Ovary (tissue), 7 donors: ENCODE measurements at regions not wholly inside any gene's neighbourhood (a gene's known extent, or its start where the extent isn't known, plus 50 kb on each side); places are given as distances from the start of the nearest gene placed in this dataset.

Experiments used
- DNase-seq, 5 donors: peaks; one replicate each; pipeline ENCODE4 v3.0.0-alpha.2; 2019 to 2020
- H3K27ac ChIP-seq, 2 donors: fragments of 200-600 bp; one replicate each; pipeline versions ENCODE4 v1.5.1 to v1.8.0; 2019 to 2022
- H3K27me3 ChIP-seq: fragments of 200-600 bp; one replicate; pipeline ENCODE4 v1.8.0; 2022
- H3K36me3 ChIP-seq: fragments of 200-600 bp; sonication (generic); one replicate; pipeline ENCODE4 v1.5.1; 2019
- H3K4me1 ChIP-seq: one replicate; pipeline ENCODE4 v1.8.1; 2013; ENCODE audit warnings: mild to moderate bottlenecking, moderate library complexity; ENCODE audit not compliant: insufficient read depth
- H3K4me3 ChIP-seq: fragments of 200-600 bp; sonication (generic); one replicate; pipeline ENCODE4 v1.5.1; 2017
- H3K9me3 ChIP-seq, 2 donors: fragments of 200-600 bp in 1 of 2; sonication (generic) in 1 of 2; one replicate each; pipeline versions ENCODE4 v1.5.1 to v1.8.1; 2013 to 2019; ENCODE audit warnings: mild to moderate bottlenecking in 1 of 2, moderate library complexity in 1 of 2
- EP300 ChIP-seq: sonication (generic); formaldehyde crosslinking; IDR thresholded peaks from one replicate; pipeline ENCODE4 v1.6.1; 2017; ENCODE audit warnings: antibody characterized with exemption
- POLR2A ChIP-seq: fragments of 450-650 bp; IDR thresholded peaks from one replicate; pipeline ENCODE4 v1.6.1; 2017; ENCODE audit warnings: antibody characterized with exemption, mild to moderate bottlenecking, moderate library complexity
- WGBS, 3 donors: extraction: QIAGEN DNeasy Blood & Tissue Kit in 1 of 3; methylation state at CpG; one replicate each; pipeline versions ENCODE4 v1.1.5 to v1.1.7; 2013 to 2017; 5-methylcytosine and 5-hydroxymethylcytosine counted together
- intact Hi-C, 4 donors: fragments of 100-400 bp; cut with DNase I; formaldehyde crosslinking; loops; one replicate each; pipeline versions ENCODE4 v1.11.0 to v1.15.1; 2022 to 2023
- TF ChIP-seq, protein P1 (sequence below), 3 donors: fragments of 450-650 bp in 2 of 3; fragments of 200-600 bp in 1 of 3; IDR thresholded peaks; one replicate each; pipeline versions ENCODE4 v1.5.1 to v1.8.0; 2016 to 2022; ENCODE audit warnings: antibody characterized with exemption in 3 of 3, mild to moderate bottlenecking in 1 of 3
- donor health status: DM: no; HTN: no; CAD: no; lungs with moderate emphysema.
- donor health status: DM: no; HTN: no; CAD: no.
- donor health status: Bipolar disorder and iron deficiency.
- donor health status: DM: no; HTN: no; CAD: no.
- donor health status: DM: yes; HTN: yes; CAD: no.

DNA sequence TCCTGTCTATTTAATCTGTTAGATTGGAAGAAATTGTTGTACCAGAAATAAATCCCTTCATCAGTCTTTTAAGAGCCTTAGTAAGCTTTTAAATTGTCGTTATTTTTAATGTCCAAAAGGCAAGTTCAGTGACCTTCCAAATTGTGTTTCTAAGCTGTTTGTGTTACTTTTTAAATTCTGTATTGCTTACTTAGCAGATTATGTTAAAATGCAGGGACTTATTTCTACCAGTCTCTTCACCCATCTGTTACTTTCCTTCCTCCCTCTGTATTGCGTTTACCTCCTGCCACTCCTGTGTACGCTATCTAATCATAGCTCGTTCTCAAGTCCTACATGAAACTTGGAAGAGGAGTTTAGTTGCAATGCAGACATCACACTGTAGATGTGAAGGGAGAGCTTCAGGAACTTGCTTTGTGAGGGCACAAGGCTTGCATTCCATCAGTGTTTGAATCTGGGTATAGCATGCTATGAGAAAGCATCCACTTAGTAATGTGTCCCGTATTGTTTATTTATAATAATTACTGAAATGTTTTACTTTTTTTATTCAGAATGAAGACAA is 406.5 kb upstream of the RGS6 start:
- no peak overlapping the region for H3K4me3 ChIP-seq
- DNase-seq = no peak
- H3K27me3 ChIP-seq = no peaks in the 10 kb centered on the region
- no peaks in the 10 kb centered on the region for H3K36me3 ChIP-seq
- no peak overlapping the region for H3K27ac ChIP-seq
- intact Hi-C loops = no loop called here
- no peaks in the 10 kb centered on the region for H3K9me3 ChIP-seq
- TF ChIP-seq, protein P1, sequence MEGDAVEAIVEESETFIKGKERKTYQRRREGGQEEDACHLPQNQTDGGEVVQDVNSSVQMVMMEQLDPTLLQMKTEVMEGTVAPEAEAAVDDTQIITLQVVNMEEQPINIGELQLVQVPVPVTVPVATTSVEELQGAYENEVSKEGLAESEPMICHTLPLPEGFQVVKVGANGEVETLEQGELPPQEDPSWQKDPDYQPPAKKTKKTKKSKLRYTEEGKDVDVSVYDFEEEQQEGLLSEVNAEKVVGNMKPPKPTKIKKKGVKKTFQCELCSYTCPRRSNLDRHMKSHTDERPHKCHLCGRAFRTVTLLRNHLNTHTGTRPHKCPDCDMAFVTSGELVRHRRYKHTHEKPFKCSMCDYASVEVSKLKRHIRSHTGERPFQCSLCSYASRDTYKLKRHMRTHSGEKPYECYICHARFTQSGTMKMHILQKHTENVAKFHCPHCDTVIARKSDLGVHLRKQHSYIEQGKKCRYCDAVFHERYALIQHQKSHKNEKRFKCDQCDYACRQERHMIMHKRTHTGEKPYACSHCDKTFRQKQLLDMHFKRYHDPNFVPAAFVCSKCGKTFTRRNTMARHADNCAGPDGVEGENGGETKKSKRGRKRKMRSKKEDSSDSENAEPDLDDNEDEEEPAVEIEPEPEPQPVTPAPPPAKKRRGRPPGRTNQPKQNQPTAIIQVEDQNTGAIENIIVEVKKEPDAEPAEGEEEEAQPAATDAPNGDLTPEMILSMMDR (IDR thresholded peaks at IDR 0.05) = no peak
- TF ChIP-seq POLR2A (no peak), EP300 (no peak)
- peaks cover 4% of the 10 kb centered on the region for H3K4me1 ChIP-seq
- 57 to 77% (median 69%) methylated on average over 5 of the region's 5 CpGs for WGBS, 3 donors

GRCh38 chr14:71526388-71526787 is 405.8 kb upstream of the RGS6 start:
- intact Hi-C loops = no loop called here
- no peak for DNase-seq
- Histone ChIP-seq H3K27ac (no peak overlapping the region), H3K4me1 (peaks cover 4% of the 10 kb centered on the region), H3K27me3 (no peaks in the 10 kb centered on the region), H3K36me3 (no peaks in the 10 kb centered on the region), H3K4me3 (no peak overlapping the region), H3K9me3 (no peaks in the 10 kb centered on the region)
- TF ChIP-seq EP300 (no peak), POLR2A (no peak)
- TF ChIP-seq, protein P1 (IDR thresholded peaks at IDR 0.05) = no peak
- WGBS, 3 donors = 97 to 99% (median 97%) methylated on average over 3 of the region's 3 CpGs

GRCh38 chr14:71527838-71528237 is 404.4 kb upstream of the RGS6 start:
- no peak for DNase-seq
- peaks cover 4% of the 10 kb centered on the region for H3K4me1 ChIP-seq
- no peak overlapping the region for H3K4me3 ChIP-seq
- TF ChIP-seq POLR2A = no peak
- no peak for TF ChIP-seq EP300
- TF ChIP-seq, protein P1 (IDR thresholded peaks at IDR 0.05) = no peak
- H3K9me3 ChIP-seq = no peaks in the 10 kb centered on the region
- intact Hi-C loops = no loop called here
- H3K27ac ChIP-seq = no peak overlapping the region
- H3K27me3 ChIP-seq = no peaks in the 10 kb centered on the region
- no peaks in the 10 kb centered on the region for H3K36me3 ChIP-seq
- WGBS, 3 donors = 7 to 27% (median 8%) methylated on average over 8 of the region's 8 CpGs

- Histone ChIP-seq H3K36me3 (no peaks in the 10 kb centered on the region), H3K4me1 (peaks cover 4% of the 10 kb centered on the region), H3K9me3 (no peaks in the 10 kb centered on the region), H3K27ac (no peak overlapping the region), H3K27me3 (no peaks in the 10 kb centered on the region), H3K4me3 (no peak overlapping the region)
- TF ChIP-seq, protein P1 (IDR thresholded peaks at IDR 0.05) = no peak
- TF ChIP-seq EP300 = no peak
- no peak for TF ChIP-seq POLR2A
- DNase-seq = peak in 3 of 5 donors; percentile 19 to 23 (median 19)
- intact Hi-C loops = loop anchor here in 1 of 4 donors (10.0 kb wide), 1 partner anchor 385 kb away; no protein-coding TSS in a partner anchor
- WGBS, 3 donors = 29 to 46% (median 39%) methylated on average over 4 of the region's 4 CpGs
Observed at GRCh38 chr14:71529848-71530247, 402.4 kb upstream of the RGS6 start.
